Neural cell (in vitro differentiated cells): ENCODE measurements at regions not wholly inside any gene's neighbourhood (a gene's known extent, or its start where the extent isn't known, plus 50 kb on each side); places are given as distances from the start of the nearest gene placed in this dataset.

Experiments
- H2AFZ ChIP-seq: fragments of 200-600, 300-800 bp; sonication (generic), shearing (Covaris generic); 2 replicates; pipeline ENCODE4 v1.6.0; 2014; ENCODE audit warnings: low read depth, mild to moderate bottlenecking, antibody characterized with exemption, low read length, moderate library complexity
- H3F3A ChIP-seq: fragments of 200-600 bp; shearing (Covaris generic); 2 replicates; pipeline ENCODE4 v1.6.1; 2016; ENCODE audit warnings: mild to moderate bottlenecking, moderate library complexity, mixed read lengths, antibody characterized with exemption, low read length; ENCODE audit not compliant: insufficient read depth, poor library complexity, severe bottlenecking
- H3K27ac ChIP-seq: fragments of 200-600, 300-800 bp; sonication (generic), shearing (Covaris generic); 2 replicates; pipeline ENCODE4 v1.5.1; 2014; ENCODE audit warnings: mild to moderate bottlenecking, low read length, moderate library complexity
- H3K27me3 ChIP-seq: fragments of 300-800, 200-600 bp; sonication (generic), shearing (Covaris generic); 2 replicates; pipeline ENCODE4 v1.6.0; 2014; ENCODE audit warnings: mild to moderate bottlenecking, low read depth, low read length, moderate library complexity; ENCODE audit not compliant: insufficient read depth
- H3K36me3 ChIP-seq: fragments of 300-800, 200-600 bp; sonication (generic), shearing (Covaris generic); 2 replicates; pipeline ENCODE4 v1.5.1; 2014; ENCODE audit warnings: mild to moderate bottlenecking, antibody characterized with exemption, low read length, moderate library complexity; ENCODE audit not compliant: insufficient read depth
- H3K4me2 ChIP-seq: fragments of 300-800, 200-600 bp; sonication (generic), shearing (Covaris generic); 2 replicates; pipeline ENCODE4 v1.6.0; 2014; ENCODE audit warnings: mild to moderate bottlenecking, low read length
- H3K4me3 ChIP-seq: fragments of 300-800, 200-600 bp; sonication (generic), shearing (Covaris generic); 2 replicates; pipeline ENCODE4 v1.5.1; 2014; ENCODE audit warnings: mild to moderate bottlenecking, low read length, moderate library complexity
- H3K79me2 ChIP-seq: fragments of 200-600 bp; shearing (Covaris generic); replicated peaks from 2 replicates; pipeline ENCODE4 v1.6.0; 2014; ENCODE audit warnings: mild to moderate bottlenecking, low read length, moderate library complexity; ENCODE audit not compliant: insufficient read depth
- H3K9ac ChIP-seq: fragments of 300-800, 200-600 bp; sonication (generic), shearing (Covaris generic); 2 replicates; pipeline ENCODE4 v1.6.1; 2016; ENCODE audit warnings: mild to moderate bottlenecking, low read length, mixed read lengths
- H3K9me2 ChIP-seq: fragments of 200-600 bp; shearing (Covaris generic); 2 replicates; pipeline ENCODE4 v1.6.1; 2016; ENCODE audit warnings: mild to moderate bottlenecking, low read length, mixed read lengths; ENCODE audit not compliant: insufficient read depth
- H3K9me3 ChIP-seq: fragments of 200-600, 300-800 bp; sonication (generic), shearing (Covaris generic); 2 replicates; pipeline ENCODE4 v1.6.1; 2016; ENCODE audit warnings: mild to moderate bottlenecking, mixed run types, low read length, moderate library complexity, mixed read lengths
- H4K20me1 ChIP-seq: fragments of 200-600 bp; shearing (Covaris generic); 2 replicates; pipeline ENCODE4 v1.6.1; 2016; ENCODE audit warnings: mild to moderate bottlenecking, mixed run types; ENCODE audit not compliant: insufficient read depth
- EP300 ChIP-seq: fragments of 450-650 bp; conservative IDR thresholded peaks from 2 replicates; pipeline ENCODE4 v1.6.1; 2014; ENCODE audit warnings: antibody characterized with exemption, mild to moderate bottlenecking, moderate library complexity; ENCODE audit not compliant: poor library complexity, severe bottlenecking
- EZH2 ChIP-seq: fragments of 200-600, 300-800 bp; shearing (Covaris generic), sonication (generic); IDR thresholded peaks from 2 replicates; pipeline ENCODE4 v1.6.1; 2014; ENCODE audit warnings: antibody characterized with exemption, low read length, borderline replicate concordance, mild to moderate bottlenecking; ENCODE audit not compliant: insufficient read depth, poor library complexity, severe bottlenecking
- MXI1 ChIP-seq: fragments of 450-650 bp; conservative IDR thresholded peaks from 2 replicates; pipeline ENCODE4 v1.6.1; 2014; ENCODE audit warnings: antibody characterized with exemption, mild to moderate bottlenecking; ENCODE audit not compliant: poor library complexity, severe bottlenecking
- POLR2AphosphoS5 ChIP-seq: IDR thresholded peaks from 2 replicates; pipeline ENCODE4 v1.6.1; 2012
- RAD21 ChIP-seq: fragments of 450-650 bp; conservative IDR thresholded peaks from 2 replicates; pipeline ENCODE4 v1.6.1; 2014; ENCODE audit warnings: antibody characterized with exemption, mild to moderate bottlenecking, moderate library complexity
- SMC3 ChIP-seq: fragments of 450-650 bp; conservative IDR thresholded peaks from 2 replicates; pipeline ENCODE4 v1.6.1; 2014; ENCODE audit warnings: antibody characterized with exemption, mild to moderate bottlenecking, moderate library complexity; ENCODE audit not compliant: poor library complexity
- TAF1 ChIP-seq: IDR thresholded peaks from 2 replicates; pipeline ENCODE4 v1.6.1; 2012; ENCODE audit warnings: low read depth
- TF ChIP-seq, protein P1 (sequence below): IDR thresholded peaks from 2 replicates; pipeline ENCODE4 v1.6.1; 2012; ENCODE audit warnings: borderline replicate concordance
- TF ChIP-seq, protein P2 (sequence below): fragments of 450-650 bp; IDR thresholded peaks from 2 replicates; pipeline ENCODE4 v1.5.1; 2014; ENCODE audit warnings: antibody characterized with exemption, mild to moderate bottlenecking, moderate library complexity; ENCODE audit not compliant: poor library complexity, severe bottlenecking

DNA sequence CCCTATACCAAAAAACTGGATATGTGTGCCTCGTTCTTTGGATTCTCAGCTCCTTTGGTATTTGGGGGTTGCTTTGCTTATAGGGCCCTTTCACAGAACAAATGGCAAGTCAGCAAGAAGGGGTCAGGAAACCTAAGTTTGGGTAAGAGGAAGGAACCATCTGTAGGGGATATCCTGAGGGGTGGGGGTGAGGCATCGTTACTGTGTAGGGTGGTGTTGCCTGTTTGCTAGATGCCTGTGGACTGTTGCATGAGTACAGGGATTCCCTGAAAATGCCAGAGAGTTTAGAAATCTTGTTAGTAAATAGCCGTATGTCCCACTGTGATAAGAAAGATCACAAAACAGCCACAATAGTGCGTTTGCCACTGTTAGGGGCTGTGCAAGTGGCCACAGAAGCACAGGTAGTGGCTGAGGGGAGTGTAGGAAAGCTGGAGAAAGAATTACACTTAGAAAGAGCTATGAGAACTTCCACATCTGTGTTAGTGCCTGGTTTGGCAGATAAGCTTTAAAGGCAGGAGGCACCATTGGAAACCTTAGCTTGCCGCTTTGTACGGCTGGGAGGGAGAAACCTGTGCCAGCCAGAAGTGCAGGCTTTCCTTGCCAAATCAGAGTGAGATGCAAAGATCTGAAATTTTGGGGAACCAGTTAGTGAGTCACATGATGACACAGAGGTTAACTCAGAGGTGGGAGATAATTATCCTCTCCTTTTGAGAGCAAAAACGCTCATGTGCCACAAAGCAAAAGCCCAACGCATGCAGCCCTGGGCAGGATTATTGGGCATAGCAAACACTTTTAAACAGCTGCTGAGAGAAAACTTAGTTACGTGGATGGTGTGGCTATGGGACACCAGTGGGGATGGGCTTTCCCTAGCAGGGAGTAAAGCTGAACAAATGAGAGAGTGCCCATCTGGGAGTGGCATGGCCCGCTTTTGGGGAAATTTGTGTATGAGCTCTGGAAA lies 343.7 kb downstream of the ARAP2 start:
- TF ChIP-seq TAF1 (no peak), EP300 (no peak), POLR2AphosphoS5 (no peak), RAD21 (no peak), EZH2 (no peak), MXI1 (no peak), SMC3 (no peak)
- TF ChIP-seq, protein P1, sequence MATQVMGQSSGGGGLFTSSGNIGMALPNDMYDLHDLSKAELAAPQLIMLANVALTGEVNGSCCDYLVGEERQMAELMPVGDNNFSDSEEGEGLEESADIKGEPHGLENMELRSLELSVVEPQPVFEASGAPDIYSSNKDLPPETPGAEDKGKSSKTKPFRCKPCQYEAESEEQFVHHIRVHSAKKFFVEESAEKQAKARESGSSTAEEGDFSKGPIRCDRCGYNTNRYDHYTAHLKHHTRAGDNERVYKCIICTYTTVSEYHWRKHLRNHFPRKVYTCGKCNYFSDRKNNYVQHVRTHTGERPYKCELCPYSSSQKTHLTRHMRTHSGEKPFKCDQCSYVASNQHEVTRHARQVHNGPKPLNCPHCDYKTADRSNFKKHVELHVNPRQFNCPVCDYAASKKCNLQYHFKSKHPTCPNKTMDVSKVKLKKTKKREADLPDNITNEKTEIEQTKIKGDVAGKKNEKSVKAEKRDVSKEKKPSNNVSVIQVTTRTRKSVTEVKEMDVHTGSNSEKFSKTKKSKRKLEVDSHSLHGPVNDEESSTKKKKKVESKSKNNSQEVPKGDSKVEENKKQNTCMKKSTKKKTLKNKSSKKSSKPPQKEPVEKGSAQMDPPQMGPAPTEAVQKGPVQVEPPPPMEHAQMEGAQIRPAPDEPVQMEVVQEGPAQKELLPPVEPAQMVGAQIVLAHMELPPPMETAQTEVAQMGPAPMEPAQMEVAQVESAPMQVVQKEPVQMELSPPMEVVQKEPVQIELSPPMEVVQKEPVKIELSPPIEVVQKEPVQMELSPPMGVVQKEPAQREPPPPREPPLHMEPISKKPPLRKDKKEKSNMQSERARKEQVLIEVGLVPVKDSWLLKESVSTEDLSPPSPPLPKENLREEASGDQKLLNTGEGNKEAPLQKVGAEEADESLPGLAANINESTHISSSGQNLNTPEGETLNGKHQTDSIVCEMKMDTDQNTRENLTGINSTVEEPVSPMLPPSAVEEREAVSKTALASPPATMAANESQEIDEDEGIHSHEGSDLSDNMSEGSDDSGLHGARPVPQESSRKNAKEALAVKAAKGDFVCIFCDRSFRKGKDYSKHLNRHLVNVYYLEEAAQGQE, result no peak
- TF ChIP-seq, protein P2, sequence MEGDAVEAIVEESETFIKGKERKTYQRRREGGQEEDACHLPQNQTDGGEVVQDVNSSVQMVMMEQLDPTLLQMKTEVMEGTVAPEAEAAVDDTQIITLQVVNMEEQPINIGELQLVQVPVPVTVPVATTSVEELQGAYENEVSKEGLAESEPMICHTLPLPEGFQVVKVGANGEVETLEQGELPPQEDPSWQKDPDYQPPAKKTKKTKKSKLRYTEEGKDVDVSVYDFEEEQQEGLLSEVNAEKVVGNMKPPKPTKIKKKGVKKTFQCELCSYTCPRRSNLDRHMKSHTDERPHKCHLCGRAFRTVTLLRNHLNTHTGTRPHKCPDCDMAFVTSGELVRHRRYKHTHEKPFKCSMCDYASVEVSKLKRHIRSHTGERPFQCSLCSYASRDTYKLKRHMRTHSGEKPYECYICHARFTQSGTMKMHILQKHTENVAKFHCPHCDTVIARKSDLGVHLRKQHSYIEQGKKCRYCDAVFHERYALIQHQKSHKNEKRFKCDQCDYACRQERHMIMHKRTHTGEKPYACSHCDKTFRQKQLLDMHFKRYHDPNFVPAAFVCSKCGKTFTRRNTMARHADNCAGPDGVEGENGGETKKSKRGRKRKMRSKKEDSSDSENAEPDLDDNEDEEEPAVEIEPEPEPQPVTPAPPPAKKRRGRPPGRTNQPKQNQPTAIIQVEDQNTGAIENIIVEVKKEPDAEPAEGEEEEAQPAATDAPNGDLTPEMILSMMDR, result no peak
- Histone ChIP-seq H4K20me1 (no peaks in the 10 kb centered on the region), H3K27me3 (no peaks in the 10 kb centered on the region), H3K9me3 (no peaks in the 10 kb centered on the region), H3K4me3 (no peak overlapping the region), H3K9ac (no peak overlapping the region), H3K79me2 (no peaks in the 10 kb centered on the region), H3K4me2 (no peak overlapping the region), H3K9me2 (no peaks in the 10 kb centered on the region), H3K27ac (no peak overlapping the region), H2AFZ (no peak overlapping the region), H3K36me3 (no peaks in the 10 kb centered on the region), H3F3A (no peaks in the 10 kb centered on the region)

DNA sequence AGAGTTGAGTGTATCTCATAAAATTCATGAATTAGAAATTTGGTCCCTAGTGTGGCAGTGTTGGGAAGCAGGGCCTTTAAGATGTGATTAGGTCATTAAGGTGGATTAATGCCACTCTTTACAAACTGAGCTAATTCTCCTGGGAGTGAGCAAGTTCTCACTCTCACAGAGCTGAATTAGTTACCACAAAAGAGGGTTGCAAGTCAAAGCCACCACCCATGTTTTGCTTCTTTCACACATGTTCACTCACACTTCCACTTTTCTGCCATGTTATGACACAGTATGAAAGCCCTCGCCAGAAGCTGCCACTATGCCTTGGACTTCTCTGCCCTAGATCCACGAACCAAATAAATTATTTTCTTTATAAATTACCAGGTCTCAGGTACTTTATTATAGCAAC lies 332.1 kb downstream of the ARAP2 start:
- TF ChIP-seq POLR2AphosphoS5 (no peak), EZH2 (no peak), MXI1 (no peak)
- TF ChIP-seq, protein P1, result no peak
- H3K27ac ChIP-seq, result no peak overlapping the region

More for the DNA sequence above, 332.1 kb downstream of the ARAP2 start:
- Histone ChIP-seq H2AFZ (no peak overlapping the region), H3K9ac (no peak overlapping the region), H3K9me3 (no peaks in the 10 kb centered on the region), H3K9me2 (no peaks in the 10 kb centered on the region), H4K20me1 (no peaks in the 10 kb centered on the region), H3K4me3 (no peak overlapping the region), H3K79me2 (no peaks in the 10 kb centered on the region), H3K27me3 (no peaks in the 10 kb centered on the region), H3K36me3 (no peaks in the 10 kb centered on the region), H3K4me2 (no peak overlapping the region), H3F3A (no peaks in the 10 kb centered on the region)
